PC-9 (cell line): ENCODE measurements at regions not wholly inside any gene's neighbourhood (a gene's known extent, or its start where the extent isn't known, plus 50 kb on each side); places are given as distances from the start of the nearest gene placed in this dataset.

ENCODE experiments used
- CTCF ChIP-seq: fragments of 200-600 bp; sonication (generic); conservative IDR thresholded peaks from 2 replicates; pipeline ENCODE4 v1.6.1; 2017; ENCODE audit warnings: mixed run types, antibody characterized with exemption, mild to moderate bottlenecking, moderate library complexity
- EZH2 ChIP-seq: fragments of 200-600 bp; sonication (generic); IDR thresholded peaks from 2 replicates; pipeline ENCODE4 v1.8.0; 2017; ENCODE audit warnings: antibody characterized with exemption, low read depth

GRCh38 chr6:121925534-121926255 lies 473.8 kb upstream of the HSF2 start:
- TF ChIP-seq CTCF = no peak
- no peak for TF ChIP-seq EZH2
